ENCODE measurements at regions not wholly inside any gene's neighbourhood (a gene's known extent, or its start where the extent isn't known, plus 50 kb on each side); places are given as distances from the start of the nearest gene placed in this dataset.

- TF ChIP-seq ZNF274 (IDR thresholded peaks at IDR 0.05; ENCODE audit: low read depth, low read length) (no peak), YY1 (IDR thresholded peaks at IDR 0.05; ENCODE audit: insufficient read depth, insufficient read length) (no peak)
These were observed 1194.4 kb downstream of the DTWD2 start for GRCh38 chr5:117793963-117794362.

Data from NT2/D1 (cell line).